ENCODE measurements at regions not wholly inside any gene's neighbourhood (a gene's known extent, or its start where the extent isn't known, plus 50 kb on each side); places are given as distances from the start of the nearest gene placed in this dataset.

DNA sequence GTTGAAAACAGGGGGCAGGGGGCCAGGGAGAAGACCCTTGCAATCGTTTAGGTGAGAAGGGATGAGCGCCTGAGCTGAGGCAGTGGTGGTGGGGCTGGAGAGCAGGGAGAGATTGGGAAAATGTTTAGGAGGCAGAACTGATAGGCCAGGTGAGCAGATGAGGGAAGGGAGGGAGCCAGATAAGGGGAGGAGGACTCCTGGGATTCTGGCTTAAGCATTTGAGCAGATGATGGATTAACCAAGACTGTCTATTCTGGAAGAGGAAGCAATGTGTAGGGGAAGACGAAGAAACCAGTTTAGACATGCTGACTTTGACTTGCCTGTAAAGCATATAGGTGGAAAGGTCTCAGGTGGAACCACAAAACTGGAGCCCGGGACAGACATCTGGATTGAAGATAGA, 49.9 kb upstream of the ASPRV1 start:
- H3K36me3 ChIP-seq (ENCODE audit: control insufficient read depth, insufficient read depth, low read length), result no peaks in the 10 kb centered on the region
- WGBS (ENCODE audit: insufficient coverage), result 67% methylated on average over 4 of the region's 4 CpGs
- no peaks in the 10 kb centered on the region for H3K9me3 ChIP-seq (replicated peaks; ENCODE audit: control insufficient read depth, low read depth, low read length)
- no peak overlapping the region for H3K4me3 ChIP-seq (ENCODE audit: low read length)
- H3K27me3 ChIP-seq (ENCODE audit: control insufficient read depth, insufficient read depth, low read length), result no peaks in the 10 kb centered on the region
- DNase-seq, result no peak
- no peaks in the 10 kb centered on the region for H3K4me1 ChIP-seq (ENCODE audit: control insufficient read depth, insufficient read depth, low read length)
- H3K27ac ChIP-seq (ENCODE audit: low read length), result no peak overlapping the region

Data from muscle of leg (tissue), 3 donors.